IPS DF 4.7 (cell line): ENCODE measurements at regions not wholly inside any gene's neighbourhood (a gene's known extent, or its start where the extent isn't known, plus 50 kb on each side); places are given as distances from the start of the nearest gene placed in this dataset.

ENCODE experiments used
- DNase-seq: peaks from one replicate; pipeline ENCODE4 v3.0.0-alpha.2; 2013; ENCODE audit warnings: low spot score; ENCODE audit errors: extremely low read depth

- DNase-seq = no peak
These were observed 119.7 kb upstream of the PRDM1 start for GRCh38 chr6:105966481-105966880.

- no peak for DNase-seq
These were observed 121.0 kb upstream of the PRDM1 start for GRCh38 chr6:105964979-105965760.

DNA sequence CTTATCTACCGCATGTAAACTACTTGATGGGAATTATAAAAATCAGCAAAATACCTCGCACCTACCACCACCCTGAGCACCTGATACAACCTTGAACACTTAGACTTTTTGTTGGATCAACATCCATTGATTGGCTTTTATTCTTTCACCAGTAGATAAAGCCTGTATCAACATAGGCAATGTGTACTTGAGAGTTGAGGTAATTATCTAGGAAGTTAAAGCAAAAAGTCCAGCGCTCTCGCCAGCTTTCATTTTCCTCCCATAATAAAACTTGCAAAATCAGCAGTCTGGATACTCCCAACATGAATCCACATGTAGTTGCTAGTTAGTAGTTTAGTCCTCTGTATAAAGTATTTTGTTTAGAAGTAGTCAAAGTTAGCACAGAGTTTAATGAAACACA, 132.0 kb upstream of the PRDM1 start:
- DNase-seq = no peak

DNA sequence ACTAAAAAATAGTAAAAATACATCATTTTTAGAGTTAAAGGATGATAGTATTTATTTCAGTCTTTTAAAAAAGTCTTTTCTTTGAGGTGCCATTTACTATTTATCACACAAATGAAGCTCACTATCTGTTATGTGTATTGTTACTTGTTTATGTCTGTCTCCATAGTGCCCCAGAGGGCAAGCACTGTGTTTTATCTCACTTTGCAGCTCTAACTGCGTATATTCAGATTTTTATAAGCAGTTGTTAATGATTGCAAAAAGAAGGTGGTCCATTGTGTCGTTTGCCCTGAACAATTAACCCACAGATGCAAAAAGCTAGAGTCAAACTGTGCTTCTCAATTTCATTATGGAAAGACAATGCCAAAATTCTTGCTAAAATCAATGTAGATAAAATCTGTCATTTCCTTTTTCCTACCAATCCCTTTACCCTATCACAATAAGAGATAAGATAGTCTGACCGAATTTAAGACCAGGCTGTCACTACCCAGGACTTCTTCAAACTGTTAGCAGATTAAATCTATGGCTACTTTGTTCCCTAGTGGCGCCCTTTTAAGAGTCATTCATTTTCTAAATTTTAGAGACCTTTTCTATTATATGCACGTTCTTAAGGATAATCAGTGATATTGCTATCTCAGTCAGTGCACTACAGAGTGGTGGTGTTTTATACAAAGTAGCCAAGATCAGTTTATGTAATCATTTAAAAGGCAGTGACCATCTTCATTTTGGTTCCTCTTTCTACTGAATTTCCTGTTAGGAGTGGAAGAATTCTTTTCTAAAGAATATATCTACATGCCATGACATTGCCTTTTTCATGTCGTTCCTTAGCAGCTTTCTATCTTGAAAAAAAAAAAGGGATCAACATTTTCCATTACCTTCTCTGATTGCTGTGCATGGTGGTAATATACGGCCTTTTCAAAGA, 133.1 kb upstream of the PRDM1 start:
- DNase-seq = no peak

- DNase-seq = no peak
These were observed 133.8 kb upstream of the PRDM1 start for GRCh38 chr6:105952326-105952725.

DNA sequence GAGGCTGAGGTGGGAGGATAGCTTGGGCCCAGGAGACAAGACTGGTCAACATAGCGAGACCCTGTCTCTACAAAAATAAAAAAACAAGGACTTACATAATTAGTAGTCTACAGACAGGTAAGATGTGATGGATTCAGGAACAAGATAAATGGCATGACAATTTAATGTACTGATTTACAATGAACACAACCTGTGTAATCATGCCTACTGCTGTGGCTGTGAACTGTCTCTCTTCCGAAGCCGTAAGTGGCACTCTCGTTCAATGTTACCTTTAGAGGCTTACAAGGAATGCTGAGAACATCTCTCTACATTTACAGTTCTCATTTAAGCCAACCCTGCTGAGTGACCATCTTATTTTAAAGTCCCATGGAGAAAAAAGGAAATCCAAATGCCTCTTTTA, 134.8 kb upstream of the PRDM1 start:
- DNase-seq = no peak

GRCh38 chr6:105949869-105950268, 136.3 kb upstream of the PRDM1 start:
- no peak for DNase-seq

GRCh38 chr6:105943514-105943913, 142.6 kb upstream of the PRDM1 start:
- no peak for DNase-seq

- no peak for DNase-seq
These were observed 144.3 kb upstream of the PRDM1 start for GRCh38 chr6:105941621-105942412.

DNA sequence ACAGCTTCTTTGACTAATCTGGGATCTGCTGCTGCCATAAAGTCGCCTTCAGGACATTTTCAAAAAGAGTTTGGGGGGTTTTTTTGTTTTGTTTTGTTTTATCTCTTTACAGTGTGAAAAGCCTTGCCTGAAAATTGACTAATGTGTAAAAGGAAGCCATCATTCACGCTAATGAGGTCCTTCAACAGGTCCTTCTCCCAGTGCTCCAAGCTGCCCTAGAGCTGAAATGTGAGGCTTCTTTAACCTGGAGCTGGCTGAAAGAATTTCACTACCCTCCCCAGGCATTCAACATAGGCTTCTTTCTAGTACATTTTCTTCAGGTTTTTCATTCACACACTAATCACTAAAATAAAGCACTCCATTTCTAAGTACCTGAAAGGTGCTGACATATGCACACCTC, 145.1 kb upstream of the PRDM1 start:
- no peak for DNase-seq

GRCh38 chr6:105936972-105937371, 149.2 kb upstream of the PRDM1 start:
- DNase-seq = no peak

DNA sequence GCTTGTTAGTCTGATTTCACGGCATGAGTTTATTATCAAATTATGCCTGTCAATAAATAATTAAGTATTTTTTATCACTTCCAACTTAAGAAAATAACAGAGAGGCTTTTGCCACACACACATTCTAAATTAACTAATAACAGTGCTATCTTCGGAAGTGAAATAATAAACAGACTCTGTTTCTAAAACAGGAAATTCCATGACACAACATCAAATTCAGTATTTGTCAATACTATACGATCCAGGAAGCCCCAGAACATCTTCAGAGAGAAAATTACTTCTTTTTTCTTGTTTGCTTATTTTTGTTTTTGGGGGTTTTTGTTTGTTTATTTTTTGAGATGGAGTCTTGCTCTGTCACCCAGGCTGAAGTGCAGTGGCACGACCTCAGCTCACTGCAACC, 150.7 kb upstream of the PRDM1 start:
- no peak for DNase-seq

GRCh38 chr6:105934708-105935107, 151.4 kb upstream of the PRDM1 start:
- no peak for DNase-seq

DNA sequence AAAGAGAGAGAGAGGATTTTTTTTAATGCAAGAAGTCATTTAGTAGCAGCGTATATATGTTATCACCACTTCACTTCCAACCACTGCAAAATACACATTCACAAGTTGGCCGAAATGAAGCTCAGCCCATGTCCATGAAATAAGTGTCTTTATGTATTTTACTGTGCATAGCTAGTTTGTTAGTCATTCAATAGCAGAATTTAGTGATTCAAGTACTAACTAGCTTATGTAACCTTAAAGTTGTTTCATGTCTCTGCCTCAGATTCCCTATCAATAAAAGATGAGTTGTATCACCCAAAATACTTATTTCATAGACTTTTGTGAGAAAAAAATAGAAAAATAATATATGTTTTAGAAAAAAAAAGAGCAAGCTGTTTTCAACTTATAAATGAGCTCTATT, 153.7 kb upstream of the PRDM1 start:
- DNase-seq = no peak

DNA sequence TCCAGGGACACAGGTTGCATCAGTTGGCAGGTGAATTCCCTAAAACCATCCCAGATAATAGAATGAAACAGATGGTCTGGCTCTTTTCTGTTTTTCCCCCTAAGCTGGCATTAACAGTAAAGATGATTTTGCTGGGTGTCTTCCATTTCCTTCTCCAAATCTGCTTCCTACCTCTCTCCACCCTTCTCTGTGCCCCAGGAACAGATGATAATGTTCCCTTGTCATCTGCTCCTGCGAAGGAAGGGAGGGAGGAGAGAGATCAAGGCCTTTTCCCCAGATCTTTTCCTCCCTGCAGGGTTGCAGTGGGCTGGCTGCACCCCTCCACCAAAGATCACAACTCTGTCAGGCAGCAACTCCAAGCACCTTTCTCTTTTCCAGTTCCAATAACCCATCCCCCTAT, 156.5 kb upstream of the PRDM1 start:
- DNase-seq = no peak

DNA sequence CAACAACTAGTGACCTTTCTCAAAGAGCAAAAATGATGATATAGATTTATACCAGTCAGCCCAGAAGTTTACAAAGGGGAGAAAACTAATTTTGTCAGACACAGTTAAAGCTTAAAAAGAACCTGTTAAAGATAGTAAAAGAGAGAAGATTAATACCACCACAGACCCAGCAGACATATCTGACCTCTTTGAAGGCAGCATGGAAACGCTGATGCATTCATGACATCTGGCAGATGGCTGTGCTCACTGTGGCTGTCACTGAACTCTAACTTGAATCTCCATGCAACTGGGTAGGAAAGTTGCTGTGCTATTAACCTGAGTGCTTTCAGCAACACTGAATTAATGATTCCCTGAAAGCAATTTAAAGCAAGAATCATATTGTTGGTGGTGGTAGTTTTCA, 159.8 kb upstream of the PRDM1 start:
- DNase-seq = no peak

DNA sequence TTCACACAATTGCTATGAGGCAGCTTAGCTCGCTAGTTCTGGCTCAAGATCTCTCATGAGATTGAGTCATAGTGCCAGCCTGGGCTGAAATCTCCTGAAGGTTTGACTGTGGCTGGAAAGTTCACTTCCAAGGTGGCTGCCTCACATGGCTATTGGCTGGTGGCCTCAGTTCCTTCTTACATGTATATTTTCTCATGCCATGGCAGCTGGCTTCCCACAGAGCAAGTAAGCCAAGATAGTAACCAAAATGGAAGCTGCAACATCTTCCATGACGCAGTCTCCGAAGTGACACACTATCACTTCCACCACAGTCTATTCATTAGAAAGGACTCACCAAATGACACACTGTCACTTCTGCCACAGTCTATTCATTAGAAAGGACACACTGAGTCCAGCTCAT, 160.4 kb upstream of the PRDM1 start:
- DNase-seq = no peak

DNA sequence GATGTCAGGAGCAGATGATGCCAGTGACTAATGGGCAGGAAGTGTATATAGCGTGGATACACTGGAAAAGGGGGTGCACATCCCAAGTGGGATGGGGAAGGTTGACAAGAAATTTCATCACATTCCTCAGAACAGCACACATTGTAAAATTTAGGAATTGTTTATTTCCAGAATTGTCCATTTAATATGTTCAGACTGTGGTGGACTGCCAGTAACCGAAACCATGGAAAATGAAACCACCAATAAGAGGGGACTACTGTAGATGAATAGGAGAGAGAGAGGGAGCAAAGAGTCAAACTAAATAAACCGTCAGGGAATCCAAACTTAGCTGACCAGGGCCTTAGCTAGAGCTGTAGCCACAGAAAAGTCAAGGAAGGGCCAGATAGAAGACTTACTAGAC, 164.4 kb upstream of the PRDM1 start:
- no peak for DNase-seq

DNA sequence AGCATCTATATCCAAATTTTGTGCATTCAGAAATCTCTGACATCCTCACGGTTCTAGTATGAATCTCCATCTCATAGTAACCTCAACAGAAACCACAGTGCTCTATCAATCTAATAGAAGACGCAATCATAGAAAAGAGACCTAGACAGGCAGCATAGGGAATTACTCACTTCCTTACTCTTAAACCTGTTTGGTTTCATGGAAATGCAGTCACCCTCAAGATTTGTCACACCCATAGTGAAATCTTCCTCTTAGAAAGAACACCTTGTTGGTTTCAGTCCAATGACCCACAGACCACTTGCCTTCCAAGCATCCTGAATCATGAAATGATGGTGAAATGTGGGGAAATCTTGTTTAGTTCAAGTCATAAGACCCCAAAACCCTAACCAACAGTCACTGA, 166.1 kb upstream of the PRDM1 start:
- no peak for DNase-seq

- DNase-seq = no peak
These were observed 169.0 kb upstream of the PRDM1 start for GRCh38 chr6:105917038-105917695.

DNA sequence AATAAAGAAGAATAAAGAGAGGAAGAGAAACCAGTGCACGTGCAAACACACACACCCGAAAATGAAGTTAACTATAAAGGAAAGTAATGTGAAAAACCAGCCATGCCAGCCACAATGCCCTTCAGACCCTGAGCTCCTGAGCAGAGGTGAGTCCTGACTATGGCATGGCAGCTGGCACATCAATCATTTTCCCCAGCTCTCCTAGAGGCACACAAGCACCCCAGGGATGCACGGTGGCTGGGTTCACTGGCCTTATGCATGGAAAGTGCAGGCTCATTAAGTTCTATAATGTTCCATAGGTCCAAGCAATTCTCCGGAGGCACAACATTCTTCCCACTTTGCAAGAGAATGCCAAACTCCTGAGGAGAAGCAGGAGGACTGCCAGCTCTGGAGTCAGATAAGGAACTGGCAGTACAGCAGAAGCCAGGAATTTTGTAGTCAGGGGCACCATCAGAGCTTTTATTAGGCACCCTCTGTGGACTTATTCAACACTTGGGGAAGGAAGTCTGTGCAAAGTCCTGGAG, 175.0 kb upstream of the PRDM1 start:
- no peak for DNase-seq
